Mucosa of descending colon (tissue), 3 donors: ENCODE measurements at regions not wholly inside any gene's neighbourhood (a gene's known extent, or its start where the extent isn't known, plus 50 kb on each side); places are given as distances from the start of the nearest gene placed in this dataset.
"Not testable (repeated sequence)": the region's sequence is repeated elsewhere in the genome, so short reads cannot be mapped to it uniquely, and the experiment has no call there.

ENCODE experiments used
- ATAC-seq: fragments of 200-7000 bp; cut with Tn5 transposase; one replicate; pipeline ENCODE4 v1.9.1; 2020; ENCODE audit warnings: mild to moderate bottlenecking, moderate library complexity
- DNase-seq, 3 donors: peaks; one replicate each; pipeline ENCODE4 v3.0.0-alpha.2; 2020
- H3K36me3 ChIP-seq: fragments of 200-600 bp; one replicate; pipeline ENCODE4 v1.8.0; 2021; ENCODE audit warnings: low read depth, mild to moderate bottlenecking
- H3K4me1 ChIP-seq: fragments of 200-600 bp; one replicate; pipeline ENCODE4 v1.8.0; 2021; ENCODE audit warnings: low read depth, mild to moderate bottlenecking
- H3K4me3 ChIP-seq: fragments of 200-600 bp; one replicate; pipeline ENCODE4 v1.8.0; 2021; ENCODE audit warnings: mild to moderate bottlenecking
- H3K9me3 ChIP-seq: fragments of 200-600 bp; one replicate; pipeline ENCODE4 v1.8.0; 2021; ENCODE audit warnings: mild to moderate bottlenecking
- intact Hi-C, 2 donors: fragments of 100-400 bp; cut with DNase I in 1 of 2; cut with micrococcal nuclease in 1 of 2; formaldehyde crosslinking; loops; one replicate each; pipeline versions ENCODE4 v1.11.0 to v1.11.1; 2022; cut with DNase I, micrococcal nuclease
- TF ChIP-seq, protein P1 (sequence below): fragments of 200-600 bp; IDR thresholded peaks from one replicate; pipeline ENCODE4 v1.8.0; 2022; ENCODE audit warnings: antibody characterized with exemption, mild to moderate bottlenecking
- donor health status: DM: no; HTN: no; CAD: no; lungs with moderate emphysema.
- donor health status: DM: no; HTN: no; CAD: no.
- donor health status: DM: no; HTN: yes; CAD: no.

DNA sequence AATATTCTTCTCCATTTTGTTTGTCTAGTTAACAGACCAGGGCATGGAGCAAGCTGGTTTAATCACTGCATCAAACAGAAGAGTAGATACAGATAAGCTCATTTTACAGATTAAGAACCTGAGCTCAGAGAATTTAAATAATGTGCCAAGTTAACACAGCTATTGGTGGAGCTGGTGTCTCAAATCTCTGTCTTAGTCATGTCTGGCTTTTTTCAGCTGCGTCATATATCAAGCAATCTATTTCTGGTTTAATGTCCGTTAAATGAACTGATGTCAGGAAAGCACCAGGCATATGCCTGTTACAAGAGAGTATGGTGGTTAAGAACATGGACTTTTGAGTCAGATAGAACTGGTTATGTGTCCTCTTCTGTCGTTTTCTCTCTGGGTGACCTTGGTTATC lies 79.8 kb upstream of the ADGRA3 start:
- intact Hi-C loops, result no loop called here
- TF ChIP-seq, protein P1, sequence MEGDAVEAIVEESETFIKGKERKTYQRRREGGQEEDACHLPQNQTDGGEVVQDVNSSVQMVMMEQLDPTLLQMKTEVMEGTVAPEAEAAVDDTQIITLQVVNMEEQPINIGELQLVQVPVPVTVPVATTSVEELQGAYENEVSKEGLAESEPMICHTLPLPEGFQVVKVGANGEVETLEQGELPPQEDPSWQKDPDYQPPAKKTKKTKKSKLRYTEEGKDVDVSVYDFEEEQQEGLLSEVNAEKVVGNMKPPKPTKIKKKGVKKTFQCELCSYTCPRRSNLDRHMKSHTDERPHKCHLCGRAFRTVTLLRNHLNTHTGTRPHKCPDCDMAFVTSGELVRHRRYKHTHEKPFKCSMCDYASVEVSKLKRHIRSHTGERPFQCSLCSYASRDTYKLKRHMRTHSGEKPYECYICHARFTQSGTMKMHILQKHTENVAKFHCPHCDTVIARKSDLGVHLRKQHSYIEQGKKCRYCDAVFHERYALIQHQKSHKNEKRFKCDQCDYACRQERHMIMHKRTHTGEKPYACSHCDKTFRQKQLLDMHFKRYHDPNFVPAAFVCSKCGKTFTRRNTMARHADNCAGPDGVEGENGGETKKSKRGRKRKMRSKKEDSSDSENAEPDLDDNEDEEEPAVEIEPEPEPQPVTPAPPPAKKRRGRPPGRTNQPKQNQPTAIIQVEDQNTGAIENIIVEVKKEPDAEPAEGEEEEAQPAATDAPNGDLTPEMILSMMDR, result no peak
- DNase-seq, result no peak
- ATAC-seq, result no peak
- Histone ChIP-seq H3K4me3 (no peak overlapping the region), H3K36me3 (no peaks in the 10 kb centered on the region), H3K9me3 (no peaks in the 10 kb centered on the region), H3K4me1 (no peaks in the 10 kb centered on the region)

DNA sequence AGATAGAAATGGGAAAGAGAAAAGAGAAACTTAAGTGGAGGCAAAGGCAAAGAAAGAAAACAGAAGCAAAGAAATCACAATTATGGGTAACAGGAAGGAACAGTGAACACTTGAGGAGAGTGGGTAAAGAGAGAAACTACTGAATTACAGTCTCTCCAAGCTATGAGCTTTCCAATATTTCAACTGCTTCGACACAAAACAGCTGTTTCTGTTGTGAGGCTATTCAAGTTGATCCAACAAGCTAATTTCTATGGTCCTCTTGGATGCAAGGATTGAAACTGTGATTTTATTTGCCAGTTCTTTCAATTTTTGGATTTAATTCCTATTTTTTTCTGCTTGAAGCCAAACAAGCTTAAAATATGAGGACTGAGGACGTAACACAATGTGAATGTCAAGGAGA lies 80.5 kb upstream of the ADGRA3 start:
- Histone ChIP-seq H3K9me3 (no peaks in the 10 kb centered on the region), H3K4me1 (no peaks in the 10 kb centered on the region), H3K4me3 (no peak overlapping the region), H3K36me3 (no peaks in the 10 kb centered on the region)
- TF ChIP-seq, protein P1, result no peak
- intact Hi-C loops, result no loop called here
- DNase-seq (no peak), ATAC-seq (no peak)

DNA sequence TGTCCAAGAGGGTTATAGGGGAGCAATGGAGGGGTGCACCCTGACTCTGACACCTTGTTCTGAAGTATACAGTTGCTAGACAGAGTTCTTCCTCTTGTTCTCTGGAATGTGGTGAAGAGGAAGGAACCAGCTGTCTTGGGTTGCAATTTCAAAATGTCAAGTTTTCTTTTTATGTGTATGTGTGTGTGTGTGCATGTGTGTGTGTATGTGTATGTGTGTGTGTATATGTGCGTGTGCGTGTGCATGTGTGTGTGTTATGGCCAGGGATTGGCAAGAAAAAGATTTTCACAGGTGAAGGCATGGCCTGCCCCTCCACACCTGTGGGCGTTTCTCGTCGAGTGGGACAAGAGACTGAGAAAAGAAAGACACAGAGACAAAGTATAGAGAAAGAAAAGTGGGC lies 81.6 kb upstream of the ADGRA3 start:
- Histone ChIP-seq H3K36me3 (no peaks in the 10 kb centered on the region), H3K4me3 (no peak overlapping the region), H3K4me1 (no peaks in the 10 kb centered on the region), H3K9me3 (no peaks in the 10 kb centered on the region)
- TF ChIP-seq, protein P1, result no peak
- no peak for DNase-seq
- ATAC-seq, result no peak
- intact Hi-C loops, result no loop called here

DNA sequence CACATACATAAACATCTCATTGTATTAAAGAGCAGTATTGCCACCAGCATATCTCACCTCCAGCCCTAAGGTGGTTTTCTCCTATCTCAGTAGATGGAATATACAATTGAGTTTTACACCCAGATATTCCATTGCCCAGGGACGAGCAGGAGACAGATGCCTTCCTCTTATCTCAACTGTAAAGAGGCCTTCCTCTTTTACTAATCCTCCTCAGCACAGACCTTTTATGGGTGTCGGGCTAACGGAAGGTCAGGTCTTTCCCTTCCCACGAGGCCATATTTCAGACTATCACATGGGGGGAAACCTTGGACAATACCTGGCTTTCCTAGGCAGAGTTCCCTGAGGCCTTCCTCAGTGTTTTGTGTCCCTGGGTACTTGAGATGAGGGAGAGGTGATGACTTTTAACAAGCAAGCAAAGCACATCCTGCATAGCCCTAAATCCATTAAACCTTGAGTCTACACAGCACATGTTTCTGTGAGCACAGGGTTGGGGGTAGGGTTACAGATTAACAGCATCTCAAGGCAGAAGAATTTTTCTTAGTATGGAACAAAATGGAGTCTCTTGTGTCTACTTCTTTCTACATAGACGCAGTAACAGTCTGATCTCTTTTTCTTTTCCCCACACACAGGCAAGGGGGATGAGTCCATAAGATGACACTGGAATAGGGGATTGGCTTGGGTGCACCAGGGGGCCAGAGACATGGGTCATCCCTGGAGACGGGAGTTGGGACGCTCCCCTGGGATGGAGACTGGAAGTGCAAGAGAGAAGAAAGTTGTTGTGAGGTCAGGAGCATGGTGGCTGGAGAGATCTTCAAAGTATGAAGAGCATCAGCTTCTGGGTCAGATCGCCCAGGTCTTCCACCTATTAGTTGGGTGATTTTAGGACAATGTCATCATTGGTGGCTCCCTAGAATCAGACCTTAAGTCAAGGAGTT lies 82.5 kb upstream of the ADGRA3 start:
- intact Hi-C loops, H3K4me3 ChIP-seq, DNase-seq, H3K4me1 ChIP-seq, H3K9me3 ChIP-seq, ATAC-seq, H3K36me3 ChIP-seq: not testable (repeated sequence)

DNA sequence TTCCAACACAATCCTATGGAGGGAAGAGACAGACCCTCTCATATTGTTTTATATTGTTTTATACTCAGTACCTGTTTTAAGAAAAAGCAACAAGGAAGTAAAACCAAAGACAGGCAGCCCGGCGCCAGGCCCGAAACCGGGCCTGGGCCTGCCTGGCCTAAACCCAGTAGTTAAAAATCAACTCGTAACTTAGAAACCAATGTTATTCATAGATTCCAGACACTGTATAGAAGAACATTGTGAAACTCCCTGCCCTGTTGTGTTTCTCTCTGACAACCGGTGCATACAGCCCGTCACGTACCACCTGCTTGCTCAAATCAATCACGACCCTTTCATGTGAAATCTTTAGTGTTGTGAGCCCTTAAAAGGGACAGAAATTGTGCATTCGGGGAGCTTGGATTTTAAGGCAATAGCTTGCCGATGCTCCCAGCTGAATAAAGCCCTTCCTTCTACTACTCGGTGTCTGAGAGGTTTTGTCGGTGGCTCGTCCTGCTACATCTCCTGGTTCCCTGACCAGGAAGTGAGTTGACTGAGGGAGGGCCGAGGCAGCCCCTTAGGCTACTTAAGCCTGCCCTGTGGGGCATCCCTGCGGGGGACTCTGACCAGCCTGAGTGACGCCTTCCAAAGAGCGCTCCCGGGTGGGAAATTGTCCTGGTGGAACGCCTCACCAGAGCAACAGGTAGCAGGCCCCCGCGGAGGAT lies 83.5 kb upstream of the ADGRA3 start:
- H3K4me1 ChIP-seq, DNase-seq, ATAC-seq, H3K36me3 ChIP-seq, H3K9me3 ChIP-seq, intact Hi-C loops, H3K4me3 ChIP-seq: not testable (repeated sequence)

DNA sequence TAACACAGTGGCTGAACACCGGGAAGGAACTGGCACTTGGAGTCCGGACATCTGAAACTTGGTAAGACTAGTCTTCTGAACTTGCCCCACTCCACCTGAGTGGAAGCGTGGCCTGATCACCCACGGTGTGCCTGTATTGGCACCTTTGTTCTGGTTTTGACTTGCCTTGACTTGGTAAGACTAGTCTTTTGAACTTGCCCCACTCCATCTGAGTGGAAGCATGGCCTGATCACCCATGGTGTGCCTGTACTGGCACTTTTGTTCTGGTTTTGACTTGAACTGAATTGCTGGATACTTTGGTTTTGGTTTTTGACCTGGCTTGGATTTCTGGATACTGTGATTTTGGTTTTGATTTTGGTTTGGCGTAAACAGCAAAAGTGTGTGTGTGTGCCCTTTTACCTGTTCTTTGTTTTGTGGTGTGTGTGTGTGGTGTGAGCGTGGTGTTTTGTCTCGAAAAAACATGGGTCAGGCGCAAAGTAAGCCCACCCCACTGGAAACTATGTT lies 84.1 kb upstream of the ADGRA3 start:
- H3K4me3 ChIP-seq, intact Hi-C loops, H3K4me1 ChIP-seq, DNase-seq, H3K9me3 ChIP-seq, H3K36me3 ChIP-seq, ATAC-seq: not testable (repeated sequence)

DNA sequence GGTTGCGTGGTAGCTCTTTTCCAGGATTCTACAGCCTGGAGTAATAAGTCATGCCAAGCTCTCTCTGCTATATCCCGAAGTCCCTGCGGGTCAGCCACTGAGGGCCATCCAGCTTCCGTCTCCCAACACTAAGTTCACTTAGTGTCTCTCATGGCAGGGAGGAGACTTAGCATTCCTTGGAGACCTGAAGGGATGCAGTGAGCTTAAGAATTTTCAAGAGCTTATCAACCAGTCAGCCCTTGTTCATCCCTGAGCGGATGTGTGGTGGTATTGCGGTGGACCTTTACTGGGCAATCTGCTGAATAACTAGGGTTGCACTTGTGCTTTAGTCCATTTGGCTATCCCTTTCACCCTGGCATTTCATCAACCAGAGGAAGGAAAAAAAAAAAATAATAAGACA lies 85.8 kb upstream of the ADGRA3 start:
- intact Hi-C loops, DNase-seq, H3K4me1 ChIP-seq, H3K36me3 ChIP-seq, H3K9me3 ChIP-seq, ATAC-seq, H3K4me3 ChIP-seq: not testable (repeated sequence)
